Tibial nerve (tissue), 4 donors: ENCODE measurements at regions not wholly inside any gene's neighbourhood (a gene's known extent, or its start where the extent isn't known, plus 50 kb on each side); places are given as distances from the start of the nearest gene placed in this dataset.

Experiments
- DNase-seq, 2 donors: peaks; one replicate each; pipeline ENCODE4 v3.0.0-alpha.2; 2019; ENCODE audit warnings: low spot score in 2 of 2
- H3K27ac ChIP-seq, 4 donors: fragments of 200-600 bp; sonication (generic) in 3 of 4; one replicate each; pipeline ENCODE4 v1.5.1; 2017 to 2019; ENCODE audit warnings: mild to moderate bottlenecking in 1 of 4
- H3K27me3 ChIP-seq, 2 donors: fragments of 200-600 bp; sonication (generic) in 1 of 2; one replicate each; pipeline versions ENCODE4 v1.5.1 to v1.6.0; 2017 to 2019
- H3K36me3 ChIP-seq, 3 donors: fragments of 200-600 bp; sonication (generic); one replicate each; pipeline ENCODE4 v1.5.1; 2018 to 2019
- H3K4me1 ChIP-seq, 4 donors: fragments of 200-600 bp; sonication (generic) in 3 of 4; one replicate each; pipeline ENCODE4 v1.5.1; 2017 to 2019
- H3K4me3 ChIP-seq, 4 donors: fragments of 200-600 bp; sonication (generic) in 3 of 4; one replicate each; pipeline ENCODE4 v1.5.1; 2017 to 2019; ENCODE audit warnings: mild to moderate bottlenecking in 1 of 4, moderate library complexity in 1 of 4
- H3K9me3 ChIP-seq, 4 donors: fragments of 200-600 bp; sonication (generic) in 3 of 4; one replicate each; pipeline ENCODE4 v1.5.1; 2017 to 2019
- EP300 ChIP-seq, 2 donors: sonication (generic); formaldehyde crosslinking; IDR thresholded peaks; one replicate each; pipeline ENCODE4 v1.6.1; 2017; ENCODE audit warnings: antibody characterized with exemption in 2 of 2, mild to moderate bottlenecking in 1 of 2
- POLR2A ChIP-seq, 2 donors: fragments of 450-650 bp; IDR thresholded peaks; one replicate each; pipeline ENCODE4 v1.6.1; 2017; ENCODE audit warnings: antibody characterized with exemption in 2 of 2, mild to moderate bottlenecking in 2 of 2, moderate library complexity in 2 of 2
- WGBS, 2 donors: methylation state at CpG; one replicate each; pipeline ENCODE4 v1.1.5; 2018; 5-methylcytosine and 5-hydroxymethylcytosine counted together
- TF ChIP-seq, protein P1 (sequence below), 5 experiments: fragments of 200-600 bp in 3 of 5; fragments of 450-650 bp in 2 of 5; sonication (generic) in 3 of 5; IDR thresholded peaks; one replicate each; pipeline ENCODE4 v1.5.1; 2016 to 2019; ENCODE audit warnings: antibody characterized with exemption in 5 of 5, mild to moderate bottlenecking in 3 of 5, moderate library complexity in 2 of 5

DNA sequence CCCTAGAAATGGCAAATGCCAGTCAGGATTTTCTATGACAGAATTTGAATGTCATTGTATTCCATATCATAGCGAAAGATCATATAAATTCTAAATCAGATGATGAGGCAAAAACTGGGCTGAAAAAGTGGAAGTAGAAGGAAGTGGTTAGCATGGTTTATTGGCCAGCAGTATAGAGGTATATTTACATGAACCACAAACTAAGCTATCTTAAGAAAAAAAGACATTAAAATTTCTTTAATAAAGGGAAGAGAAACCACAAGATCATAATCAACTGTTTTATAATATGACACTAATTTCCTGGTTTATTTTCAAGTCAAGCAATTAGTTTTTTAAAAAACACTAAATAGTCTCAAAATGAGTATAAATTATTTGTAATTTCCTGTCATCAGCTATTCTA, 123.2 kb upstream of the LRP1B start:
- no peaks in the 10 kb centered on the region for H3K36me3 ChIP-seq
- H3K27me3 ChIP-seq = no peaks in the 10 kb centered on the region
- no peak for DNase-seq
- no peaks in the 10 kb centered on the region for H3K4me1 ChIP-seq
- WGBS, 2 donors = 77 to 91% methylated on average over 1 of the region's 1 CpG
- TF ChIP-seq, protein P1, sequence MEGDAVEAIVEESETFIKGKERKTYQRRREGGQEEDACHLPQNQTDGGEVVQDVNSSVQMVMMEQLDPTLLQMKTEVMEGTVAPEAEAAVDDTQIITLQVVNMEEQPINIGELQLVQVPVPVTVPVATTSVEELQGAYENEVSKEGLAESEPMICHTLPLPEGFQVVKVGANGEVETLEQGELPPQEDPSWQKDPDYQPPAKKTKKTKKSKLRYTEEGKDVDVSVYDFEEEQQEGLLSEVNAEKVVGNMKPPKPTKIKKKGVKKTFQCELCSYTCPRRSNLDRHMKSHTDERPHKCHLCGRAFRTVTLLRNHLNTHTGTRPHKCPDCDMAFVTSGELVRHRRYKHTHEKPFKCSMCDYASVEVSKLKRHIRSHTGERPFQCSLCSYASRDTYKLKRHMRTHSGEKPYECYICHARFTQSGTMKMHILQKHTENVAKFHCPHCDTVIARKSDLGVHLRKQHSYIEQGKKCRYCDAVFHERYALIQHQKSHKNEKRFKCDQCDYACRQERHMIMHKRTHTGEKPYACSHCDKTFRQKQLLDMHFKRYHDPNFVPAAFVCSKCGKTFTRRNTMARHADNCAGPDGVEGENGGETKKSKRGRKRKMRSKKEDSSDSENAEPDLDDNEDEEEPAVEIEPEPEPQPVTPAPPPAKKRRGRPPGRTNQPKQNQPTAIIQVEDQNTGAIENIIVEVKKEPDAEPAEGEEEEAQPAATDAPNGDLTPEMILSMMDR (IDR thresholded peaks at IDR 0.05) = no peak
- no peak for TF ChIP-seq POLR2A (IDR thresholded peaks at IDR 0.05)
- TF ChIP-seq EP300 (IDR thresholded peaks at IDR 0.05) = no peak
- peaks cover 0 to 3% (median 0%) of the 10 kb centered on the region in 4 donors for H3K9me3 ChIP-seq
- no peak overlapping the region for H3K27ac ChIP-seq
- H3K4me3 ChIP-seq = no peak overlapping the region

DNA sequence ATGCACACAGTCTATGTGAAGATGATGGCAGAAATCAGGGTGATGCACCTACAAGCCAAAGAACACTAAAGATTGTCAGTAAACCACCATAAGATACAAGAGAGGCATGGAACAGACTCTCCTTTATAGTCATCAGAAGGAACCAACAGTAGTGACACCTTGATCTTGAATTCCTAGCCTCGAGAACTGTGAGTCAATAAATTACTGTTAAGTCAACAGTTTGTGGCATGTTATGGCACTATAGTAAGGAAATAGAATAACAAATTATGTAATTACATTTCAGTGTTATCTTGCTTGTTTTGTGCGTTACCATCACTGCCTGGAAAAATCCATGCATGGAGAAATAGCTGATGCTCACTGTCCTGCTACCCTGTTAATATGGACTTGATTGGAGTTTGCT, 110.2 kb upstream of the LRP1B start:
- H3K4me1 ChIP-seq = no peaks in the 10 kb centered on the region
- H3K9me3 ChIP-seq = no peaks in the 10 kb centered on the region
- no peak overlapping the region for H3K27ac ChIP-seq
- H3K36me3 ChIP-seq = no peaks in the 10 kb centered on the region
- TF ChIP-seq EP300 (IDR thresholded peaks at IDR 0.05) (no peak), POLR2A (IDR thresholded peaks at IDR 0.05) (no peak)
- TF ChIP-seq, protein P1 (IDR thresholded peaks at IDR 0.05) = no peak
- no peak for DNase-seq
- H3K27me3 ChIP-seq = no peaks in the 10 kb centered on the region
- WGBS, 2 donors = 53 to 65% methylated on average over 2 of the region's 2 CpGs
- no peak overlapping the region for H3K4me3 ChIP-seq

DNA sequence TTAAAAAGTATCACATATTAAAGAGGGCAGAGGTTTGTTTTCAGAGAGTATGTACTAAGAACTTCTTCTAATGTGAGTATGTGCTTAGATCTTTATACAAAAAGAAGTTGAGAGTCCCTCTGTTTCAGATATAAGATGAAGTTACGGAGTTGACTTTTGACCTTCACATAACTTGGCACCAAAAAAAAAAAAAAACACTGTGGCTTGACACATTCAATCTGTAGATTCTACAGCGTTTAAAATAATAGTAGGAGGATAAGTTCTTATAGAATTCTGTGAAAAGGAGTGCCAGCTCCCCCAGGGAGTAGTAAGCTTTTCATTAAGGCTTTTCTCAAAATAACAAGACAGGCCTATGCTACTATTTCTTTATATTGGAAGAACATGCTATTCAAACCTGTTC, 105.4 kb upstream of the LRP1B start:
- no peak for DNase-seq
- Histone ChIP-seq H3K9me3 (no peaks in the 10 kb centered on the region), H3K27me3 (no peaks in the 10 kb centered on the region), H3K4me3 (no peak overlapping the region), H3K4me1 (no peaks in the 10 kb centered on the region), H3K36me3 (no peaks in the 10 kb centered on the region), H3K27ac (no peak overlapping the region)
- TF ChIP-seq EP300 (IDR thresholded peaks at IDR 0.05) = no peak
- no peak for TF ChIP-seq POLR2A (IDR thresholded peaks at IDR 0.05)
- TF ChIP-seq, protein P1 (IDR thresholded peaks at IDR 0.05) = no peak
- 42 to 44% methylated on average over 2 of the region's 2 CpGs for WGBS, 2 donors

DNA sequence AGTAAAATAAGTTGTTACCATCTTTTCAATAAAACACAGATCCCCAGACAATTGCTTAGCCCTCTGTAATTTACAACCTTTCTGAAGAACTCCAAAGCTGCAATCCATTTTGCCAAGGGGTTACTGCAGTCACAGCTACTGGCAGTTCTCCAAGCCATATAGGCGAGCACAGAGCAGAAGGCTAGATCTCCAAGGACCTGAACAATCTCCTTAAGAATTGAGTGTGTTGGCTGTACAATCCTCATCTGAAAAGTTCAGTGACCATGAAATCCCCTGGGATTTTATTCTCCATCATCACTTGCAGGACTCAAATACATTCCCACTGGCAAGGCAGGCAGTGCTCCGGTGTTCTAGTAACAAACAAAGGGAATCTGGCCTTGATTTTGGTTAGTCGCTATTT, 103.9 kb upstream of the LRP1B start:
- 35 to 44% methylated on average over 3 of the region's 3 CpGs for WGBS, 2 donors
- Histone ChIP-seq H3K4me1 (no peaks in the 10 kb centered on the region), H3K27ac (no peak overlapping the region), H3K4me3 (no peak overlapping the region), H3K36me3 (no peaks in the 10 kb centered on the region), H3K9me3 (no peaks in the 10 kb centered on the region), H3K27me3 (no peaks in the 10 kb centered on the region)
- TF ChIP-seq POLR2A (IDR thresholded peaks at IDR 0.05) (no peak), EP300 (IDR thresholded peaks at IDR 0.05) (no peak)
- TF ChIP-seq, protein P1 (IDR thresholded peaks at IDR 0.05) = no peak
- no peak for DNase-seq

DNA sequence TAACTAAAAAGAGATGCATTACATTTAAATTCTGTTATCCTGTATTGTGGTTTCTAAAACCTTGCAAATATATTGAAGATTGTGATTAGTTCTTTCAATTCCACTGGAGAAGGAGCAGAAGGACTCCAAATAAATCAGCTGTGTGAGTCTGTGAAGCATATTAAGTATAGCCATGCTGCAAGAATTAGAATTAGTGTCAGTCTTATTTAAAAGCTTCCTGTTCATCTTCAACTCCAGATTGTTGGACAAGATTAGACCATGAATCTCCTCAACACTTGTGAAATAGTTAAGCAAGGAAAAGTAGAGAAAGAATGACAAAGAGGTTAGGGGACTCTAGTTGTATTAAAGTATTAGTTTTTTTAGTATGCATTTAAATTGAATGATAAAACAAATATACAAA, 92.5 kb upstream of the LRP1B start:
- TF ChIP-seq EP300 (IDR thresholded peaks at IDR 0.05) (no peak), POLR2A (IDR thresholded peaks at IDR 0.05) (no peak)
- TF ChIP-seq, protein P1 (IDR thresholded peaks at IDR 0.05) = no peak
- H3K27ac ChIP-seq = no peak overlapping the region
- H3K4me1 ChIP-seq = no peaks in the 10 kb centered on the region
- H3K27me3 ChIP-seq = no peaks in the 10 kb centered on the region
- no peaks in the 10 kb centered on the region for H3K9me3 ChIP-seq
- H3K36me3 ChIP-seq = no peaks in the 10 kb centered on the region
- no peak for DNase-seq
- H3K4me3 ChIP-seq = no peak overlapping the region
